ENCODE measurements at regions not wholly inside any gene's neighbourhood (a gene's known extent, or its start where the extent isn't known, plus 50 kb on each side); places are given as distances from the start of the nearest gene placed in this dataset.

GRCh38 chr2:103445347-103445746 lies 683.5 kb downstream of the TMEM182 start:
- Mint-ChIP-seq H3K4me1 (peaks cover 4 to 8% of the 10 kb centered on the region in 2 experiments), H3K27me3 (ENCODE audit: low read depth) (no peaks in the 10 kb centered on the region), H3K4me3 (no peak overlapping the region), H3K9me3 (no peaks in the 10 kb centered on the region), H3K36me3 (ENCODE audit: insufficient read depth in 1 of 3, low read depth in 3 of 3) (no peaks in the 10 kb centered on the region), H3K27ac (no peak overlapping the region)
- Histone ChIP-seq H3K79me1 (ENCODE audit: insufficient read depth, low read depth, low read length, poor library complexity, severe bottlenecking) (no peaks in the 10 kb centered on the region), H3K4me1 (ENCODE audit: insufficient read depth, low read length) (no peaks in the 10 kb centered on the region; the same call in 1 of the 2 replicates), H4K91ac (ENCODE audit: insufficient read length, low read depth, low read length) (no peak overlapping the region), H3K9me3 (ENCODE audit: control insufficient read depth, low read depth, low read length) (no peaks in the 10 kb centered on the region), H3K9ac (ENCODE audit: extremely low read depth, insufficient read length, low read length) (no peak overlapping the region), H2BK20ac (ENCODE audit: low read depth, low read length, poor library complexity, severe bottlenecking) (no peak overlapping the region), H2AFZ (ENCODE audit: low read length) (no peak overlapping the region), H3K27me3 (ENCODE audit: insufficient read depth, low read length) (no peaks in the 10 kb centered on the region), H2AK5ac (ENCODE audit: insufficient read length, low read length) (no peak overlapping the region), H2BK12ac (ENCODE audit: insufficient read length, low read depth, low read length) (no peak overlapping the region), H3K56ac (ENCODE audit: insufficient read length, low read depth, low read length) (no peak overlapping the region), H3K23ac (ENCODE audit: insufficient read length, low read depth, low read length) (no peak overlapping the region), H4K8ac (replicated peaks; ENCODE audit: insufficient read length, low read depth, low read length) (no peak overlapping the region), H3K4me2 (ENCODE audit: insufficient read depth, insufficient read length, low read length) (no peak overlapping the region), H4K5ac (ENCODE audit: insufficient read length, low read depth, low read length) (no peak overlapping the region), H3K14ac (ENCODE audit: insufficient read depth, low read length) (no peak overlapping the region), H3K27ac (ENCODE audit: insufficient read length, low read depth, low read length) (no peak overlapping the region), H2BK120ac (ENCODE audit: low read depth, low read length, poor library complexity, severe bottlenecking) (no peak overlapping the region), H2BK5ac (ENCODE audit: insufficient read length, low read length) (no peak overlapping the region), H3K4ac (ENCODE audit: low read depth, low read length) (no peak overlapping the region), H3K23me2 (ENCODE audit: insufficient read length, low read depth, low read length, poor library complexity, severe bottlenecking) (no peaks in the 10 kb centered on the region), H2BK15ac (ENCODE audit: low read depth, low read length) (no peak overlapping the region), H4K20me1 (ENCODE audit: control insufficient read depth, insufficient read depth, insufficient read length) (no peaks in the 10 kb centered on the region), H3T11ph (ENCODE audit: low read length) (no peak overlapping the region), H3K18ac (ENCODE audit: insufficient read length, low read depth, low read length) (no peak overlapping the region), H3K79me2 (ENCODE audit: insufficient read depth, low read length) (no peaks in the 10 kb centered on the region)
- TF ChIP-seq CTCF (conservative IDR thresholded peaks at IDR 0.05), result no peak
- no CpG with 5 or more reads among the region's 3 CpGs for WGBS (ENCODE audit: extremely low coverage, insufficient read length, low lambda C conversion rate)
- DNase-seq, result no peak
